Fibroblast of lung (primary cell): ENCODE measurements at regions not wholly inside any gene's neighbourhood (a gene's known extent, or its start where the extent isn't known, plus 50 kb on each side); places are given as distances from the start of the nearest gene placed in this dataset.

Experiments
- DNase-seq, 2 donors: peaks; one replicate each; pipeline versions ENCODE4 v3.0.0 to v3.0.0-alpha.2; 2010; ENCODE audit warnings: low read depth in 2 of 2
- H2AFZ ChIP-seq: 2 replicates; pipeline ENCODE4 v1.5.1; 2012; ENCODE audit warnings: low read length, control low read depth, inconsistent platforms
- H3K27ac ChIP-seq: 2 replicates; pipeline ENCODE4 v1.5.1; 2011; ENCODE audit warnings: low read length, control low read depth; ENCODE audit not compliant: insufficient read depth
- H3K27me3 ChIP-seq: 2 replicates; pipeline ENCODE4 v1.5.1; 2011; ENCODE audit warnings: mild to moderate bottlenecking, low read length; ENCODE audit not compliant: control insufficient read depth, insufficient read depth
- H3K36me3 ChIP-seq: 2 replicates; pipeline ENCODE4 v1.5.1; 2011; ENCODE audit warnings: low read length; ENCODE audit not compliant: control insufficient read depth, insufficient read depth
- H3K4me1 ChIP-seq: 2 replicates; pipeline ENCODE4 v1.5.1; 2011; ENCODE audit warnings: low read length; ENCODE audit not compliant: control insufficient read depth, insufficient read depth; ENCODE audit errors: extremely low read depth
- H3K4me2 ChIP-seq: 2 replicates; pipeline ENCODE4 v1.5.1; 2011; ENCODE audit warnings: low read length, control low read depth; ENCODE audit not compliant: insufficient read depth; ENCODE audit errors: extremely low read depth
- H3K4me3 ChIP-seq, 4 experiments: fragments of 200-600 bp in 1 of 4; sonication (generic) in 1 of 4; replicated peaks in 1 of 4; 2 replicates each; pipeline ENCODE4 v1.5.1; 2011 to 2016; ENCODE audit warnings: low read length in 4 of 4, low read depth in 3 of 4, mild to moderate bottlenecking in 3 of 4, control low read depth in 2 of 4, inconsistent platforms in 1 of 4, mixed read lengths in 1 of 4; ENCODE audit not compliant: insufficient read depth in 1 of 4; ENCODE audit errors: control extremely low read depth in 1 of 4
- H3K79me2 ChIP-seq: 2 replicates; pipeline ENCODE4 v1.5.1; 2012; ENCODE audit warnings: mild to moderate bottlenecking, low read length, inconsistent platforms; ENCODE audit not compliant: control insufficient read depth, insufficient read depth
- H3K9ac ChIP-seq: 2 replicates; pipeline ENCODE4 v1.5.1; 2011; ENCODE audit warnings: mild to moderate bottlenecking, low read length, control low read depth; ENCODE audit not compliant: insufficient read depth
- H3K9me3 ChIP-seq: 2 replicates; pipeline ENCODE4 v1.5.1; 2012; ENCODE audit warnings: low read depth, low read length; ENCODE audit not compliant: control insufficient read depth, insufficient read depth
- H4K20me1 ChIP-seq: 2 replicates; pipeline ENCODE4 v1.5.1; 2011; ENCODE audit warnings: low read length; ENCODE audit not compliant: control insufficient read depth, insufficient read depth; ENCODE audit errors: extremely low read depth
- CTCF ChIP-seq, 2 donors: IDR thresholded peaks in 1 of 2; conservative IDR thresholded peaks in 1 of 2; 1 replicate in 1 of 2; 2 replicates in 1 of 2; pipeline ENCODE4 v1.5.1; 2011 to 2012; ENCODE audit warnings: low read length in 2 of 2, control low read depth in 1 of 2, inconsistent platforms in 1 of 2, low read depth in 1 of 2, mild to moderate bottlenecking in 1 of 2
- EZH2 ChIP-seq: IDR thresholded peaks from 2 replicates; pipeline ENCODE4 v1.5.1; 2012; ENCODE audit warnings: low read length, control low read depth, mild to moderate bottlenecking; ENCODE audit errors: missing control alignments

GRCh38 chr18:41594582-41594981, 360.5 kb upstream of the PIK3C3 start:
- H2AFZ ChIP-seq = no peak overlapping the region
- H3K4me3 ChIP-seq = no peak overlapping the region
- no peaks in the 10 kb centered on the region for H3K36me3 ChIP-seq
- no peak overlapping the region for H3K9ac ChIP-seq
- no peaks in the 10 kb centered on the region for H4K20me1 ChIP-seq
- H3K79me2 ChIP-seq = no peaks in the 10 kb centered on the region
- TF ChIP-seq CTCF (conservative IDR thresholded peaks at IDR 0.05 in 1 of 2, IDR thresholded peaks at IDR 0.05 in 1 of 2; ENCODE audit: low read depth in 1 of 2, low read length in 2 of 2) (no peak), EZH2 (no peak)
- H3K27ac ChIP-seq = no peak overlapping the region
- no peaks in the 10 kb centered on the region for H3K27me3 ChIP-seq
- peak in 1 of 2 donors; percentile 15 for DNase-seq
- H3K4me1 ChIP-seq = no peaks in the 10 kb centered on the region
- H3K9me3 ChIP-seq = no peaks in the 10 kb centered on the region
- no peak overlapping the region for H3K4me2 ChIP-seq

GRCh38 chr18:41593171-41593675, 361.8 kb upstream of the PIK3C3 start:
- Histone ChIP-seq H3K79me2 (no peaks in the 10 kb centered on the region), H3K9me3 (no peaks in the 10 kb centered on the region), H3K36me3 (no peaks in the 10 kb centered on the region), H3K4me1 (no peaks in the 10 kb centered on the region), H2AFZ (no peak overlapping the region), H3K9ac (no peak overlapping the region), H3K4me3 (no peak overlapping the region), H3K4me2 (no peak overlapping the region), H3K27me3 (no peaks in the 10 kb centered on the region), H4K20me1 (no peaks in the 10 kb centered on the region), H3K27ac (no peak overlapping the region)
- TF ChIP-seq EZH2 (no peak), CTCF (conservative IDR thresholded peaks at IDR 0.05 in 1 of 2, IDR thresholded peaks at IDR 0.05 in 1 of 2; ENCODE audit: low read depth in 1 of 2, low read length in 2 of 2) (no peak)
- peak in 1 of 2 donors; percentile 8 for DNase-seq

GRCh38 chr18:41587976-41588375, 367.1 kb upstream of the PIK3C3 start:
- H3K9me3 ChIP-seq = no peaks in the 10 kb centered on the region
- H3K27me3 ChIP-seq = no peaks in the 10 kb centered on the region
- H4K20me1 ChIP-seq = no peaks in the 10 kb centered on the region
- H3K4me2 ChIP-seq = no peak overlapping the region
- H2AFZ ChIP-seq = no peak overlapping the region
- no peaks in the 10 kb centered on the region for H3K36me3 ChIP-seq
- no peak overlapping the region for H3K4me3 ChIP-seq
- DNase-seq = no peak
- TF ChIP-seq CTCF (conservative IDR thresholded peaks at IDR 0.05 in 1 of 2, IDR thresholded peaks at IDR 0.05 in 1 of 2; ENCODE audit: low read depth in 1 of 2, low read length in 2 of 2) (no peak), EZH2 (no peak)
- no peaks in the 10 kb centered on the region for H3K79me2 ChIP-seq
- no peak overlapping the region for H3K9ac ChIP-seq
- H3K27ac ChIP-seq = no peak overlapping the region
- H3K4me1 ChIP-seq = no peaks in the 10 kb centered on the region
